WTC11 (cell line): ENCODE measurements at regions not wholly inside any gene's neighbourhood (a gene's known extent, or its start where the extent isn't known, plus 50 kb on each side); places are given as distances from the start of the nearest gene placed in this dataset.

Experiments
- ATAC-seq: fragments of 200-7000 bp; cut with Tn5 transposase; 2 replicates; pipeline ENCODE4 v1.10.0; 2021; ENCODE audit warnings: mild to moderate bottlenecking, moderate library complexity
- CTCF ChIA-PET: fragments of 300-600 bp; sonication (Branson Sonifier 250); formaldehyde crosslinking; loops from one replicate; lab custom pipeline; 2021; ENCODE audit warnings: antibody characterized with exemption; lab: Charles Lee
- POLR2A ChIA-PET: fragments of 350-600 bp; sonication (Branson Sonifier 250); formaldehyde crosslinking; loops from one replicate; lab custom pipeline; 2021; ENCODE audit warnings: antibody characterized with exemption; lab: Charles Lee
- DNase-seq: peaks from one replicate; pipeline ENCODE4 v3.0.0; 2021; ENCODE audit warnings: low spot score
- H3K27ac Mint-ChIP-seq: 2 replicates; pipeline ENCODE4 v1.8.0; 2021; ENCODE audit warnings: mixed read lengths
- H3K27me3 Mint-ChIP-seq: 2 replicates; pipeline ENCODE4 v1.8.0; 2021; ENCODE audit warnings: low read depth, mild to moderate bottlenecking, moderate library complexity, mixed read lengths
- H3K36me3 Mint-ChIP-seq: 2 replicates; pipeline ENCODE4 v1.8.0; 2021; ENCODE audit warnings: mixed read lengths
- H3K4me1 Mint-ChIP-seq: 2 replicates; pipeline ENCODE4 v1.8.0; 2022; ENCODE audit warnings: mixed read lengths
- H3K4me3 Mint-ChIP-seq: 2 replicates; pipeline ENCODE4 v1.8.0; 2021; ENCODE audit warnings: mild to moderate bottlenecking, moderate library complexity, mixed read lengths
- H3K9me3 Mint-ChIP-seq: 2 replicates; pipeline ENCODE4 v1.8.0; 2021; ENCODE audit warnings: mixed read lengths
- E2F5 ChIP-seq: sonication (generic); formaldehyde crosslinking; IDR thresholded peaks from 2 replicates; pipeline ENCODE4 v1.8.1; 2022; ENCODE audit warnings: mild to moderate bottlenecking, moderate library complexity, missing genetic modification reagents
- ESRRA ChIP-seq: sonication (generic); formaldehyde crosslinking; IDR thresholded peaks from 2 replicates; pipeline ENCODE4 v1.8.1; 2022; ENCODE audit warnings: mild to moderate bottlenecking, missing genetic modification reagents, borderline replicate concordance
- IRF1 ChIP-seq: sonication (generic); formaldehyde crosslinking; IDR thresholded peaks from 2 replicates; pipeline ENCODE4 v1.8.0; 2023; ENCODE audit warnings: missing genetic modification reagents
- IRF2 ChIP-seq: sonication (generic); formaldehyde crosslinking; IDR thresholded peaks from 2 replicates; pipeline ENCODE4 v1.8.0; 2022; ENCODE audit warnings: low read depth, missing genetic modification reagents, borderline replicate concordance
- JAZF1 ChIP-seq: fragments of 250-450 bp; sonication (Bioruptor Pico); IDR thresholded peaks from 2 replicates; pipeline ENCODE4 v1.9.0; 2021; ENCODE audit warnings: moderate library complexity, mild to moderate bottlenecking, inconsistent platforms
- MXD4 ChIP-seq: fragments of 250-450 bp; sonication (Bioruptor Pico); IDR thresholded peaks from 2 replicates; pipeline ENCODE4 v1.8.0; 2021; ENCODE audit warnings: mild to moderate bottlenecking, moderate library complexity, borderline replicate concordance
- PRDM15 ChIP-seq: sonication (generic); formaldehyde crosslinking; IDR thresholded peaks from 2 replicates; pipeline ENCODE4 v1.8.0; 2022; ENCODE audit warnings: missing genetic modification reagents
- SMAD4 ChIP-seq: sonication (generic); formaldehyde crosslinking; IDR thresholded peaks from 2 replicates; pipeline ENCODE4 v1.8.0; 2022; ENCODE audit warnings: mild to moderate bottlenecking, missing genetic modification reagents
- SP1 ChIP-seq: sonication (generic); formaldehyde crosslinking; conservative IDR thresholded peaks from 2 replicates; pipeline ENCODE4 v1.8.1; 2022; ENCODE audit warnings: missing genetic modification reagents
- TCF7 ChIP-seq: sonication (generic); formaldehyde crosslinking; IDR thresholded peaks from 2 replicates; pipeline ENCODE4 v1.8.0; 2022; ENCODE audit warnings: mild to moderate bottlenecking, low read depth, missing genetic modification reagents, moderate library complexity
- ZMAT4 ChIP-seq: fragments of 250-450 bp; sonication (Bioruptor Pico); IDR thresholded peaks from 2 replicates; pipeline ENCODE4 v1.9.0; 2021; ENCODE audit warnings: mild to moderate bottlenecking
- ZNF121 ChIP-seq: sonication (generic); formaldehyde crosslinking; IDR thresholded peaks from 2 replicates; pipeline ENCODE4 v1.8.0; 2023; ENCODE audit warnings: missing genetic modification reagents
- ZNF423 ChIP-seq: fragments of 250-450 bp; sonication (Bioruptor Pico); IDR thresholded peaks from 2 replicates; pipeline ENCODE4 v2.1.2; 2022; ENCODE audit warnings: mild to moderate bottlenecking, moderate library complexity
- ZNF425 ChIP-seq: fragments of 250-450 bp; sonication (Bioruptor Pico); conservative IDR thresholded peaks from 2 replicates; pipeline ENCODE4 v1.9.0; 2021; ENCODE audit warnings: mild to moderate bottlenecking
- TF ChIP-seq, protein P1 (sequence below): sonication (generic); formaldehyde crosslinking; IDR thresholded peaks from 2 replicates; pipeline ENCODE4 v1.8.0; 2022; ENCODE audit warnings: mild to moderate bottlenecking, missing genetic modification reagents
- TF ChIP-seq, protein P2 (sequence below): sonication (generic); formaldehyde crosslinking; IDR thresholded peaks from 2 replicates; pipeline ENCODE4 v1.8.0; 2022; ENCODE audit warnings: mild to moderate bottlenecking, missing genetic modification reagents
- TF ChIP-seq, protein P3 (sequence below): fragments of 250-450 bp; sonication (Bioruptor Pico); IDR thresholded peaks from 2 replicates; pipeline ENCODE4 v1.8.0; 2021; ENCODE audit warnings: mild to moderate bottlenecking
- TF ChIP-seq, protein P4 (sequence below): sonication (generic); formaldehyde crosslinking; IDR thresholded peaks from 2 replicates; pipeline ENCODE4 v1.8.1; 2023; ENCODE audit warnings: mild to moderate bottlenecking, missing genetic modification reagents
- TF ChIP-seq, protein P5 (sequence below): sonication (generic); formaldehyde crosslinking; IDR thresholded peaks from 2 replicates; pipeline ENCODE4 v1.8.1; 2022; ENCODE audit warnings: low read depth, mild to moderate bottlenecking, moderate library complexity, missing genetic modification reagents, borderline replicate concordance

- ChIA-PET POLR2A (no interaction called here), CTCF (no interaction called here)
- ATAC-seq (peak; percentile 89), DNase-seq (no peak)
- Mint-ChIP-seq H3K4me3 (no peak overlapping the region), H3K27me3 (no peaks in the 10 kb centered on the region; the same call in 1 of the 2 replicates), H3K36me3 (no peaks in the 10 kb centered on the region), H3K9me3 (no peaks in the 10 kb centered on the region), H3K27ac (no peak overlapping the region), H3K4me1 (peaks cover 23% of the 10 kb centered on the region)
- TF ChIP-seq ZNF423 (CRISPR knock-in tag) (no peak), SP1 (CRISPR knock-in tag) (no peak), MXD4 (CRISPR knock-in tag) (no peak), IRF1 (no peak), SMAD4 (CRISPR knock-in tag) (no peak), ESRRA (CRISPR knock-in tag) (no peak), ZNF121 (CRISPR knock-in tag) (no peak), TCF7 (CRISPR knock-in tag) (no peak), PRDM15 (CRISPR knock-in tag) (no peak), ZNF425 (CRISPR knock-in tag) (no peak), ZMAT4 (CRISPR knock-in tag) (no peak), JAZF1 (CRISPR knock-in tag) (no peak), IRF2 (no peak), E2F5 (CRISPR knock-in tag) (no peak)
- TF ChIP-seq, protein P1, sequence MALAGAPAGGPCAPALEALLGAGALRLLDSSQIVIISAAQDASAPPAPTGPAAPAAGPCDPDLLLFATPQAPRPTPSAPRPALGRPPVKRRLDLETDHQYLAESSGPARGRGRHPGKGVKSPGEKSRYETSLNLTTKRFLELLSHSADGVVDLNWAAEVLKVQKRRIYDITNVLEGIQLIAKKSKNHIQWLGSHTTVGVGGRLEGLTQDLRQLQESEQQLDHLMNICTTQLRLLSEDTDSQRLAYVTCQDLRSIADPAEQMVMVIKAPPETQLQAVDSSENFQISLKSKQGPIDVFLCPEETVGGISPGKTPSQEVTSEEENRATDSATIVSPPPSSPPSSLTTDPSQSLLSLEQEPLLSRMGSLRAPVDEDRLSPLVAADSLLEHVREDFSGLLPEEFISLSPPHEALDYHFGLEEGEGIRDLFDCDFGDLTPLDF (CRISPR knock-in tag): no peak
- TF ChIP-seq, protein P2, sequence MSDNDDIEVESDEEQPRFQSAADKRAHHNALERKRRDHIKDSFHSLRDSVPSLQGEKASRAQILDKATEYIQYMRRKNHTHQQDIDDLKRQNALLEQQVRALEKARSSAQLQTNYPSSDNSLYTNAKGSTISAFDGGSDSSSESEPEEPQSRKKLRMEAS: no peak
- TF ChIP-seq, protein P3, sequence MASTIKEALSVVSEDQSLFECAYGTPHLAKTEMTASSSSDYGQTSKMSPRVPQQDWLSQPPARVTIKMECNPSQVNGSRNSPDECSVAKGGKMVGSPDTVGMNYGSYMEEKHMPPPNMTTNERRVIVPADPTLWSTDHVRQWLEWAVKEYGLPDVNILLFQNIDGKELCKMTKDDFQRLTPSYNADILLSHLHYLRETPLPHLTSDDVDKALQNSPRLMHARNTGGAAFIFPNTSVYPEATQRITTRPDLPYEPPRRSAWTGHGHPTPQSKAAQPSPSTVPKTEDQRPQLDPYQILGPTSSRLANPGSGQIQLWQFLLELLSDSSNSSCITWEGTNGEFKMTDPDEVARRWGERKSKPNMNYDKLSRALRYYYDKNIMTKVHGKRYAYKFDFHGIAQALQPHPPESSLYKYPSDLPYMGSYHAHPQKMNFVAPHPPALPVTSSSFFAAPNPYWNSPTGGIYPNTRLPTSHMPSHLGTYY (CRISPR knock-in tag): no peak
- TF ChIP-seq, protein P4, sequence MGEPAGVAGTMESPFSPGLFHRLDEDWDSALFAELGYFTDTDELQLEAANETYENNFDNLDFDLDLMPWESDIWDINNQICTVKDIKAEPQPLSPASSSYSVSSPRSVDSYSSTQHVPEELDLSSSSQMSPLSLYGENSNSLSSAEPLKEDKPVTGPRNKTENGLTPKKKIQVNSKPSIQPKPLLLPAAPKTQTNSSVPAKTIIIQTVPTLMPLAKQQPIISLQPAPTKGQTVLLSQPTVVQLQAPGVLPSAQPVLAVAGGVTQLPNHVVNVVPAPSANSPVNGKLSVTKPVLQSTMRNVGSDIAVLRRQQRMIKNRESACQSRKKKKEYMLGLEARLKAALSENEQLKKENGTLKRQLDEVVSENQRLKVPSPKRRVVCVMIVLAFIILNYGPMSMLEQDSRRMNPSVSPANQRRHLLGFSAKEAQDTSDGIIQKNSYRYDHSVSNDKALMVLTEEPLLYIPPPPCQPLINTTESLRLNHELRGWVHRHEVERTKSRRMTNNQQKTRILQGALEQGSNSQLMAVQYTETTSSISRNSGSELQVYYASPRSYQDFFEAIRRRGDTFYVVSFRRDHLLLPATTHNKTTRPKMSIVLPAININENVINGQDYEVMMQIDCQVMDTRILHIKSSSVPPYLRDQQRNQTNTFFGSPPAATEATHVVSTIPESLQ (CRISPR knock-in tag): no peak
- TF ChIP-seq, protein P5, sequence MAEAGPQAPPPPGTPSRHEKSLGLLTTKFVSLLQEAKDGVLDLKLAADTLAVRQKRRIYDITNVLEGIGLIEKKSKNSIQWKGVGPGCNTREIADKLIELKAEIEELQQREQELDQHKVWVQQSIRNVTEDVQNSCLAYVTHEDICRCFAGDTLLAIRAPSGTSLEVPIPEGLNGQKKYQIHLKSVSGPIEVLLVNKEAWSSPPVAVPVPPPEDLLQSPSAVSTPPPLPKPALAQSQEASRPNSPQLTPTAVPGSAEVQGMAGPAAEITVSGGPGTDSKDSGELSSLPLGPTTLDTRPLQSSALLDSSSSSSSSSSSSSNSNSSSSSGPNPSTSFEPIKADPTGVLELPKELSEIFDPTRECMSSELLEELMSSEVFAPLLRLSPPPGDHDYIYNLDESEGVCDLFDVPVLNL (CRISPR knock-in tag): no peak
These were observed 129.8 kb upstream of the EPB41L3 start for GRCh38 chr18:5673616-5674015.
